22Rv1 (cell line): ENCODE measurements at regions not wholly inside any gene's neighbourhood (a gene's known extent, or its start where the extent isn't known, plus 50 kb on each side); places are given as distances from the start of the nearest gene placed in this dataset.

Source experiments
- ZFX ChIP-seq: fragments of 450-650 bp; IDR thresholded peaks from 2 replicates; pipeline ENCODE4 v1.6.1; 2017; ENCODE audit warnings: antibody characterized with exemption, borderline replicate concordance
- TF ChIP-seq, protein P1 (sequence below): fragments of 450-650 bp; IDR thresholded peaks from 2 replicates; pipeline ENCODE4 v1.5.1; 2017; ENCODE audit warnings: mild to moderate bottlenecking

DNA sequence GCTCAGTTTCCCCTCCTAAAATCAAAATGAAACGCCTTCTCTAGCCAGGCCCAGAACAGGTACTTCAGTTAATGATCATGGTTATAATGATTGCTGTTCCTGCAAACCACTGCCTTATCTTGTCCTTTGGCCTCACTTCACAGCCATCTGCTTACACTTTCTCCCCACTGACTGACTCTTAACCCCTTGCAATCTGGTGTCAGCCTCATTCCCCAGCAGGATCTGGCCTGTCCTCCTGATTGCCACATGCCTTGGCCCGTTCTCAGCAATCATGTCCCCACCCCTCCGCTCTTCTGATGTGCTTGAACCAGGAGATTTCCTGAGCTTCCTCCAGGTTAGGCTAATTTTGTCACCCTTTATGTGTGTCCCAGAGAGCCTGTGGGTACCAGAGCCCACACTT is 64.5 kb downstream of the KCNA1 start:
- TF ChIP-seq, protein P1, sequence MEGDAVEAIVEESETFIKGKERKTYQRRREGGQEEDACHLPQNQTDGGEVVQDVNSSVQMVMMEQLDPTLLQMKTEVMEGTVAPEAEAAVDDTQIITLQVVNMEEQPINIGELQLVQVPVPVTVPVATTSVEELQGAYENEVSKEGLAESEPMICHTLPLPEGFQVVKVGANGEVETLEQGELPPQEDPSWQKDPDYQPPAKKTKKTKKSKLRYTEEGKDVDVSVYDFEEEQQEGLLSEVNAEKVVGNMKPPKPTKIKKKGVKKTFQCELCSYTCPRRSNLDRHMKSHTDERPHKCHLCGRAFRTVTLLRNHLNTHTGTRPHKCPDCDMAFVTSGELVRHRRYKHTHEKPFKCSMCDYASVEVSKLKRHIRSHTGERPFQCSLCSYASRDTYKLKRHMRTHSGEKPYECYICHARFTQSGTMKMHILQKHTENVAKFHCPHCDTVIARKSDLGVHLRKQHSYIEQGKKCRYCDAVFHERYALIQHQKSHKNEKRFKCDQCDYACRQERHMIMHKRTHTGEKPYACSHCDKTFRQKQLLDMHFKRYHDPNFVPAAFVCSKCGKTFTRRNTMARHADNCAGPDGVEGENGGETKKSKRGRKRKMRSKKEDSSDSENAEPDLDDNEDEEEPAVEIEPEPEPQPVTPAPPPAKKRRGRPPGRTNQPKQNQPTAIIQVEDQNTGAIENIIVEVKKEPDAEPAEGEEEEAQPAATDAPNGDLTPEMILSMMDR: no peak
- no peak for TF ChIP-seq ZFX
